BLaER1 treated with 17β-estradiol and CSF1 and Interleukin-3, amounts not matched to agents 10 nM and 100 nM (cell line): ENCODE measurements at regions not wholly inside any gene's neighbourhood (a gene's known extent, or its start where the extent isn't known, plus 50 kb on each side); places are given as distances from the start of the nearest gene placed in this dataset.
A peak's percentile ranks its signal among the peaks of the same experiment; 100 is the strongest.
"Not testable (repeated sequence)": the region's sequence is repeated elsewhere in the genome, so short reads cannot be mapped to it uniquely, and the experiment has no call there.

Source experiments
- H3K27ac ChIP-seq, 11 experiments: shearing (Covaris generic); formaldehyde crosslinking; 2 replicates each; pipeline ENCODE4 v1.8.1; 2022
- H3K27me3 ChIP-seq, 11 experiments: shearing (Covaris generic); formaldehyde crosslinking; 2 replicates each; pipeline ENCODE4 v1.8.1; 2022
- H3K36me3 ChIP-seq, 11 experiments: shearing (Covaris generic); formaldehyde crosslinking; 2 replicates each; pipeline ENCODE4 v1.8.1; 2022
- H3K4me1 ChIP-seq, 10 experiments: shearing (Covaris generic); formaldehyde crosslinking; 2 replicates each; pipeline ENCODE4 v1.8.1; 2022
- H3K4me2 ChIP-seq, 11 experiments: shearing (Covaris generic); formaldehyde crosslinking; 2 replicates each; pipeline ENCODE4 v1.8.1; 2022
- H3K4me3 ChIP-seq, 10 experiments: shearing (Covaris generic); formaldehyde crosslinking; 2 replicates each; pipeline ENCODE4 v1.8.1; 2022
- H3K9ac ChIP-seq, 11 experiments: shearing (Covaris generic); formaldehyde crosslinking; 2 replicates each; pipeline ENCODE4 v1.8.1; 2022
- H3K9me3 ChIP-seq, 11 experiments: shearing (Covaris generic); formaldehyde crosslinking; replicated peaks in 1 of 11; 2 replicates each; pipeline ENCODE4 v1.8.1; 2022
- H4K20me1 ChIP-seq, 11 experiments: shearing (Covaris generic); formaldehyde crosslinking; 2 replicates each; pipeline ENCODE4 v1.8.1; 2022
- Cebpa-rat ChIP-seq, 11 experiments: shearing (Covaris generic); IDR thresholded peaks; 2 replicates each; pipeline ENCODE4 v1.8.1; 2022

GRCh38 chr9:6160579-6160978 is 55.0 kb upstream of the IL33 start:
- Histone ChIP-seq H3K36me3 (no peaks in the 10 kb centered on the region), H3K4me3 (no peak overlapping the region), H3K27me3 (no peaks in the 10 kb centered on the region), H4K20me1 (no peaks in the 10 kb centered on the region), H3K9ac (no peak overlapping the region), H3K4me2 (no peak overlapping the region), H3K4me1 (no peaks in the 10 kb centered on the region), H3K27ac (no peak overlapping the region), H3K9me3 (peaks cover 17 to 51% (median 29%) of the 10 kb centered on the region in 11 experiments)
- TF ChIP-seq Cebpa-rat (IDR thresholded peaks at IDR 0.05) = no peak

- Histone ChIP-seq H3K9me3 (peaks cover 3 to 17% (median 6%) of the 10 kb centered on the region in 11 experiments; a peak in 12 of 22 replicates), H3K27ac (no peak overlapping the region), H3K36me3 (no peaks in the 10 kb centered on the region), H3K27me3 (no peaks in the 10 kb centered on the region), H3K4me2 (no peak overlapping the region), H3K9ac (no peak overlapping the region), H3K4me1 (no peaks in the 10 kb centered on the region), H3K4me3 (no peak overlapping the region), H4K20me1 (no peaks in the 10 kb centered on the region)
- no peak for TF ChIP-seq Cebpa-rat (IDR thresholded peaks at IDR 0.05)
Observed at GRCh38 chr9:6153425-6153824, 62.2 kb upstream of the IL33 start.

GRCh38 chr9:6152788-6153187 is 62.8 kb upstream of the IL33 start:
- no peak overlapping the region for H3K9ac ChIP-seq
- H3K4me2 ChIP-seq = no peak overlapping the region
- no peak overlapping the region for H3K4me3 ChIP-seq
- H4K20me1 ChIP-seq = no peaks in the 10 kb centered on the region
- H3K36me3 ChIP-seq = no peaks in the 10 kb centered on the region
- no peaks in the 10 kb centered on the region for H3K27me3 ChIP-seq
- peaks cover 3 to 15% (median 5%) of the 10 kb centered on the region in 11 experiments; a peak in 11 of 22 replicates for H3K9me3 ChIP-seq
- H3K27ac ChIP-seq = no peak overlapping the region
- TF ChIP-seq Cebpa-rat (IDR thresholded peaks at IDR 0.05) = no peak
- no peaks in the 10 kb centered on the region for H3K4me1 ChIP-seq

- no peaks in the 10 kb centered on the region for H3K4me1 ChIP-seq
- H3K4me3 ChIP-seq = no peak overlapping the region
- H3K27me3 ChIP-seq = no peaks in the 10 kb centered on the region
- peaks cover 0 to 15% (median 3%) of the 10 kb centered on the region in 11 experiments; a peak in 7 of 22 replicates for H3K9me3 ChIP-seq
- H3K27ac ChIP-seq = no peak overlapping the region
- no peaks in the 10 kb centered on the region for H3K36me3 ChIP-seq
- H4K20me1 ChIP-seq = no peaks in the 10 kb centered on the region
- H3K4me2 ChIP-seq = no peak overlapping the region
- no peak overlapping the region for H3K9ac ChIP-seq
- no peak for TF ChIP-seq Cebpa-rat (IDR thresholded peaks at IDR 0.05)
Observed at GRCh38 chr9:6150483-6150882, 65.1 kb upstream of the IL33 start.

- H3K4me2 ChIP-seq = no peak overlapping the region
- TF ChIP-seq Cebpa-rat (IDR thresholded peaks at IDR 0.05) = no peak
- H3K27me3 ChIP-seq = no peaks in the 10 kb centered on the region
- peaks cover 0 to 15% (median 3%) of the 10 kb centered on the region in 11 experiments; a peak in 7 of 22 replicates for H3K9me3 ChIP-seq
- no peak overlapping the region for H3K9ac ChIP-seq
- H3K27ac ChIP-seq = no peak overlapping the region
- no peaks in the 10 kb centered on the region for H4K20me1 ChIP-seq
- no peak overlapping the region for H3K4me3 ChIP-seq
- no peaks in the 10 kb centered on the region for H3K36me3 ChIP-seq
- H3K4me1 ChIP-seq = no peaks in the 10 kb centered on the region
Observed at GRCh38 chr9:6149315-6149714, 66.3 kb upstream of the IL33 start.

- Histone ChIP-seq H3K27ac (no peak overlapping the region), H3K36me3 (no peaks in the 10 kb centered on the region), H3K4me3 (no peak overlapping the region), H3K4me1 (no peaks in the 10 kb centered on the region), H3K9me3 (peaks cover 0 to 15% (median 3%) of the 10 kb centered on the region in 11 experiments; a peak in 7 of 22 replicates), H4K20me1 (no peaks in the 10 kb centered on the region), H3K27me3 (no peaks in the 10 kb centered on the region), H3K4me2 (no peak overlapping the region), H3K9ac (no peak overlapping the region)
- no peak for TF ChIP-seq Cebpa-rat (IDR thresholded peaks at IDR 0.05)
Observed at GRCh38 chr9:6147846-6148245, 67.8 kb upstream of the IL33 start.

- H3K4me1 ChIP-seq = no peaks in the 10 kb centered on the region
- no peak overlapping the region for H3K27ac ChIP-seq
- no peak overlapping the region for H3K4me3 ChIP-seq
- no peak for TF ChIP-seq Cebpa-rat (IDR thresholded peaks at IDR 0.05)
- no peaks in the 10 kb centered on the region for H3K27me3 ChIP-seq
- no peak overlapping the region for H3K4me2 ChIP-seq
- H3K36me3 ChIP-seq = no peaks in the 10 kb centered on the region
- H3K9ac ChIP-seq = no peak overlapping the region
- no peaks in the 10 kb centered on the region for H4K20me1 ChIP-seq
- H3K9me3 ChIP-seq = peaks cover 0 to 15% (median 0%) of the 10 kb centered on the region in 11 experiments; a peak in 7 of 22 replicates
Observed at GRCh38 chr9:6144947-6145346, 70.7 kb upstream of the IL33 start.

GRCh38 chr9:6142799-6143454 is 72.7 kb upstream of the IL33 start:
- H3K36me3 ChIP-seq = no peaks in the 10 kb centered on the region
- TF ChIP-seq Cebpa-rat (IDR thresholded peaks at IDR 0.05) = no peak
- no peaks in the 10 kb centered on the region for H4K20me1 ChIP-seq
- H3K9ac ChIP-seq = no peak overlapping the region
- H3K4me2 ChIP-seq = no peak overlapping the region
- peaks cover 0 to 8% (median 0%) of the 10 kb centered on the region in 11 experiments; a peak in 1 of 22 replicates for H3K9me3 ChIP-seq
- no peak overlapping the region for H3K4me3 ChIP-seq
- H3K4me1 ChIP-seq = no peaks in the 10 kb centered on the region
- H3K27me3 ChIP-seq = no peaks in the 10 kb centered on the region
- no peak overlapping the region for H3K27ac ChIP-seq

GRCh38 chr9:6135780-6136179 is 79.8 kb upstream of the IL33 start:
- H3K27ac ChIP-seq, H3K36me3 ChIP-seq, H4K20me1 ChIP-seq, H3K9ac ChIP-seq, H3K4me2 ChIP-seq, H3K4me3 ChIP-seq, H3K27me3 ChIP-seq: not testable (repeated sequence)
- Histone ChIP-seq H3K4me1 (peaks cover 7 to 36% (median 29%) of the 10 kb centered on the region in 10 experiments; a peak in 19 of 20 replicates), H3K9me3 (peaks cover 0 to 14% (median 11%) of the 10 kb centered on the region in 11 experiments; a peak in 14 of 22 replicates)

GRCh38 chr9:6134661-6135180 is 80.9 kb upstream of the IL33 start:
- no peak overlapping the region for H3K9ac ChIP-seq
- H3K9me3 ChIP-seq = peaks cover 0 to 14% (median 11%) of the 10 kb centered on the region in 11 experiments; a peak in 14 of 22 replicates
- H4K20me1 ChIP-seq = no peaks in the 10 kb centered on the region
- peak overlapping the region in 7 of 11 experiments; percentile 57 to 79 (median 67); a peak in 13 of 22 replicates for H3K27ac ChIP-seq
- H3K27me3 ChIP-seq = no peaks in the 10 kb centered on the region
- peaks cover 7 to 36% (median 29%) of the 10 kb centered on the region in 10 experiments; a peak in 19 of 20 replicates for H3K4me1 ChIP-seq
- no peaks in the 10 kb centered on the region for H3K36me3 ChIP-seq
- H3K4me2 ChIP-seq = peak overlapping the region in 7 of 11 experiments; percentile 63 to 84 (median 80); a peak in 11 of 22 replicates
- no peak overlapping the region for H3K4me3 ChIP-seq
- TF ChIP-seq Cebpa-rat (IDR thresholded peaks at IDR 0.05) = no peak
